Common myeloid progenitor, CD34-positive (primary cell): ENCODE measurements at regions not wholly inside any gene's neighbourhood (a gene's known extent, or its start where the extent isn't known, plus 50 kb on each side); places are given as distances from the start of the nearest gene placed in this dataset.

Experiments
- CTCF ChIA-PET: fragments of 350-600 bp; sonication (Branson Sonifier 250); formaldehyde crosslinking; loops from one replicate; lab custom pipeline; 2021; ENCODE audit warnings: antibody characterized with exemption; lab: Charles Lee
- POLR2A ChIA-PET: fragments of 350-600 bp; sonication (Branson Sonifier 250); formaldehyde crosslinking; loops from one replicate; lab custom pipeline; 2021; ENCODE audit warnings: antibody characterized with exemption; lab: Charles Lee
- DNase-seq, 3 donors: peaks; one replicate each; pipeline versions ENCODE4 v3.0.0 to v3.0.0-alpha.2; 2013
- H3K27ac ChIP-seq, 2 experiments: 1 replicate in 1 of 2; 2 replicates in 1 of 2; pipeline ENCODE4 v1.7.0; 2013; ENCODE audit warnings: inconsistent platforms in 2 of 2, low read length in 2 of 2, mild to moderate bottlenecking in 2 of 2, low read depth in 1 of 2, moderate library complexity in 1 of 2; ENCODE audit not compliant: severe bottlenecking in 2 of 2, insufficient read depth in 1 of 2, poor library complexity in 1 of 2
- H3K27me3 ChIP-seq, 5 experiments: replicated peaks in 2 of 5; 1 replicate in 3 of 5; 2 replicates in 2 of 5; pipeline versions ENCODE4 v1.6.1 to v1.7.0; 2013; ENCODE audit warnings: low read length in 4 of 5, mild to moderate bottlenecking in 2 of 5, moderate library complexity in 2 of 5, inconsistent platforms in 1 of 5; ENCODE audit not compliant: insufficient read depth in 5 of 5, control insufficient read depth in 4 of 5
- H3K36me3 ChIP-seq, 4 experiments: 1 replicate in 2 of 4; 2 replicates in 2 of 4; pipeline versions ENCODE4 v1.6.1 to v1.7.0; 2013; ENCODE audit warnings: low read length in 3 of 4, control low read depth in 1 of 4, mild to moderate bottlenecking in 1 of 4; ENCODE audit not compliant: control insufficient read depth in 4 of 4, insufficient read depth in 4 of 4
- H3K4me1 ChIP-seq, 4 experiments: 1 replicate in 3 of 4; 2 replicates in 1 of 4; pipeline versions ENCODE4 v1.6.1 to v1.7.1; 2013; ENCODE audit warnings: low read length in 3 of 4, mild to moderate bottlenecking in 3 of 4, control low read depth in 1 of 4, inconsistent platforms in 1 of 4, moderate library complexity in 1 of 4; ENCODE audit not compliant: control insufficient read depth in 4 of 4, insufficient read depth in 4 of 4; ENCODE audit errors: control extremely low read depth in 1 of 4
- H3K4me3 ChIP-seq, 7 experiments: 1 replicate in 4 of 7; 2 replicates in 3 of 7; pipeline versions ENCODE4 v1.5.1 to v1.7.0; 2013; ENCODE audit warnings: mild to moderate bottlenecking in 7 of 7, low read length in 6 of 7, moderate library complexity in 6 of 7, inconsistent platforms in 2 of 7, low read depth in 2 of 7, control low read depth in 1 of 7; ENCODE audit not compliant: insufficient read depth in 4 of 7, control insufficient read depth in 1 of 7; ENCODE audit errors: extremely low read depth in 1 of 7
- H3K9me3 ChIP-seq, 5 experiments: 1 replicate in 4 of 5; 2 replicates in 1 of 5; pipeline versions ENCODE4 v1.6.1 to v1.7.1; 2013; ENCODE audit warnings: low read length in 4 of 5, mild to moderate bottlenecking in 2 of 5, inconsistent platforms in 1 of 5, low read depth in 1 of 5, moderate library complexity in 1 of 5; ENCODE audit not compliant: control insufficient read depth in 4 of 5, insufficient read depth in 2 of 5; ENCODE audit errors: control extremely low read depth in 1 of 5
- WGBS: methylation state at CpG from one replicate; pipeline ENCODE4 v1.1.5; 2013; ENCODE audit not compliant: insufficient coverage; 5-methylcytosine and 5-hydroxymethylcytosine counted together

DNA sequence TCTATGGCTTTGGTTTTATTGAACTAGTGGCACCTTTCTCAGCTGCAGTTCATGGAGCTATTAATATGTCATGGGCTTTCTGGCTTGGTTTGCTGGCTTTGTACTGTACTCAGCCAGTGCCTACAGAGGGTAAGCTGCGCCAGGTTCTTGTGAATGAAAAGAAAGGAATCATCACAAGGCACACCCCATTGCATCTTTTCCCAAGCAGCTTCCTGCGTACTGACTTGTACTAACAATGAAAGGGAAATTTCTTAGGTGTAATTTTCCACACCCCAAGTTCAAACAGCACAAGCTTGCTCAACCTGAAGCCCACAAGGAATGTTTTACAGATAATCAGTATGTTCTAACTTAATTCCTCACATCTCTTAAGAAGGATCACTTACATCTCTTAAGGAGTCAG, 78.0 kb upstream of the TNFSF18 start:
- H3K4me3 ChIP-seq = no peak overlapping the region
- H3K36me3 ChIP-seq = no peaks in the 10 kb centered on the region
- no peak overlapping the region for H3K27ac ChIP-seq
- H3K4me1 ChIP-seq = no peaks in the 10 kb centered on the region
- H3K9me3 ChIP-seq = no peaks in the 10 kb centered on the region
- CTCF ChIA-PET = no interaction called here
- no peak for DNase-seq
- no peaks in the 10 kb centered on the region for H3K27me3 ChIP-seq
- 100% methylated on average over 1 of the region's 2 CpGs for WGBS
- POLR2A ChIA-PET = no interaction called here

DNA sequence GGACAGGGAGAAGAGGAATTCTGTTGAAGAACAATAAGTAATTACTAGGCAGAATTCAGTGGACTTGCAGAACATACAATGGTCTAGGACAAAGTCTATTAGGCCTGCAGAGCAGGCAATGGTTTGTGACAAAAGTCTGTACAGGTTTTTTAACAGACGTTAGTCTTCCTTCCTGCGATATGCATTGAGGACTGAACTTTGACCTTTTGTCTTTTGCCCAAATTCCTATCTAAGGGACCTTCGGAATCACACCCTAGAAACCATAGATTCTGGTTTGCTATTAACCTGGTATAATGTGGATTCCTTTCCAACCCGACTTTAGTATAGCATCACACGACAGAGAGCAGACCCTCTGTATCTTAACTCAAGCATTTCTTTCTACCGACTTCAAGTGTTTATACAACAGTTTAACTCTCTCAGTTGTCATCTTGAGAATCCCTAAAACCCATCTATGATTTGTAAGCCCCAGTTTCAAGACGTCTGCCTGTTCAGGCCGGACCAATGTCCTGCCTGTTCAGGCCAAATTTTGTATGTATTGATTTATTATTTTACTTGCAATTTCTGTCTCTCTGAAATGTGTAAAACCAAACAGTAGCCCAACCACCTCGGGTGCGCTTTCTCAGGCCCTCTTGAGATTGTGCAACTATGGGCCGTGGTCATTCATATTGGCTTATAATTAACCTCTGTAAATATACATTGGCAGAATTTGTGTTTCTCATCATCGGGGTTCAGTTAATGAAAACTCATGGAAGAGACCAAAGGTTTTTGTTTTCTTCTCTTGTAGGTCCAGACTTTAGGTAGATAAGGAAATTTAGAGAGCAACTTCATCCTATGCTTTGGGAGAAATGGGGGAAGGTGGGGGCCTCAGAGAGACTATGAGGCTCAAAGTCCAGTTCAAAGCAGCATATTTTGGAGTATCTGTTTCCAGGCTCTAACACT, 76.9 kb upstream of the TNFSF18 start:
- no peak overlapping the region for H3K27ac ChIP-seq
- H3K27me3 ChIP-seq = no peaks in the 10 kb centered on the region
- no peaks in the 10 kb centered on the region for H3K9me3 ChIP-seq
- H3K4me1 ChIP-seq = peaks cover 0 to 8% (median 7%) of the 10 kb centered on the region in 4 experiments
- 100% methylated on average over 8 of the region's 12 CpGs for WGBS
- no peaks in the 10 kb centered on the region for H3K36me3 ChIP-seq
- H3K4me3 ChIP-seq = no peak overlapping the region
- DNase-seq = no peak
- ChIA-PET POLR2A (no interaction called here), CTCF (no interaction called here)

DNA sequence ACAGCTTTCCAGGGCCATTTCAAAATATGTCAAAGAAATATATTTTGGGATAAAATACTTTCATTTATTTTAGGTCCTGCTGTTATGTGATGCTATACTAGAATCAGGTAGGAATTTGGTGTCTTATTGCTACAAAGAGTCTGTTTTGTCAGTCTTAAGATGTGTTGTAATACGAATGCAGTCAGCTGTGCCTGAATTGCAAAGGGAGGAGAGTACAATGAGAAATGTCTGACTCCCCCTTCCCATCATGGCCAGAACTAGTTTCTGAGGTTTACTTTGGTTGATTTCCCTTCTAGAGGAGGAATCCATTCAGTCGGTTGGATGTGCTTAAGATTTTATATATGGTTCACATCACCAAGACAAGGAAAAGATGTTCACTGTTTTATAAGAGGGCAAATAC, 75.7 kb upstream of the TNFSF18 start:
- ChIA-PET CTCF (no interaction called here), POLR2A (interaction anchor here (0.6 kb wide), 1 partner anchor 13 kb away, joined by 3 read pairs; no protein-coding TSS in a partner anchor)
- Histone ChIP-seq H3K27me3 (no peaks in the 10 kb centered on the region), H3K9me3 (no peaks in the 10 kb centered on the region), H3K4me3 (no peak overlapping the region), H3K27ac (no peak overlapping the region), H3K4me1 (peaks cover 0 to 14% (median 8%) of the 10 kb centered on the region in 4 experiments), H3K36me3 (no peaks in the 10 kb centered on the region)
- WGBS = no CpG with 5 or more reads among the region's 2 CpGs
- DNase-seq = no peak

DNA sequence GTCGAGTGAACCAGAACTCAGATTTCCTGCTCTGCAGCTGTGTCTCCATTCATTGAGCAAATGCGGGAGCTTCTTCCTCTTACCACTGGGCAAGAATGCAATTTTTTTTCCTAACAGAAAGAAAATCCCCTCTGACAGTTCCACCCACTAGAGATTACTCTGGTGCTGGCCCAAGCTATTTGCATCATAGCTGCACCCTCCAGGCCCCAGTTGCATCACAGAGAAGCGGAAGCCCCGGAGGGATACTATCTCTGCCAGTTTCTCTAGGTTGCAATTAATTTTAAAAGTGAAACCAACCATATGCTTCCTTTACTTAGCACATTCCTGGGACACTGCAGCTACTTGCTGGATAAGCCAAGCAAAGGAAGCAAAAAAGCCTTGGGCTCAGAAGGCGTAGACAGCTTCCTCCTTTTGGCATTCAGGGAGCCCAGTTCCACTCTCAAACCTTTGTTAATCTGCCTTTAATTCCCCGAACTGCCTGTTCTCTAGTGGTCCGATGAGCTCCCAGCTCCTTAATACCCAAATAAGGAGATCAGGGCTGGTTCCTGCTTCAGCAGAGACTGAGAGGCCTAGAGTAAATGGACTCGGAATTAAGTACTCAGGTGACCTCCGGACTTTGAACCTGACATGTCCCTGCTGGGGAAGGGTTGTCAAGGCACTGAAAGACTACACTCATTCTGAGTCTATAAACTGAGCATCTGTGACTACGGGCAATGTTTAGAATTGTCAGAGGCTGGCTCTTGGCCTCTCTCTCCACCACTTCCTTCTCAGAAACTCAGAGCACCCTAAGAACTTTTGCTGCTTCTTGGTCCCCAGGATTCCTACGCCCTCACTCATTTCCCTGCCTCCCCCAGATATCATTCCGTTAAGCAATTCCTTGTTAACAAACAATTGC, 72.5 kb upstream of the TNFSF18 start:
- H3K9me3 ChIP-seq = peaks cover 0 to 2% (median 0%) of the 10 kb centered on the region in 5 experiments
- H3K27me3 ChIP-seq = no peaks in the 10 kb centered on the region
- peak overlapping the region in 3 of 7 experiments; percentile 38 to 70 (median 41) for H3K4me3 ChIP-seq
- peak; percentile 39 to 85 (median 75) for DNase-seq
- H3K36me3 ChIP-seq = no peaks in the 10 kb centered on the region
- H3K27ac ChIP-seq = peak overlapping the region; percentile 15 to 28
- H3K4me1 ChIP-seq = peaks cover 0 to 14% (median 8%) of the 10 kb centered on the region in 4 experiments
- CTCF ChIA-PET = interaction anchor here (0.7 to 1.0 kb wide), 3 partner anchors 9 to 297 kb away, joined by 3 read pairs; no protein-coding TSS in a partner anchor
- POLR2A ChIA-PET = interaction anchor here (0.6 kb wide), 1 partner anchor 377 kb away, joined by 3 read pairs; no protein-coding TSS in a partner anchor
- WGBS = 43% methylated on average over 11 of the region's 12 CpGs

DNA sequence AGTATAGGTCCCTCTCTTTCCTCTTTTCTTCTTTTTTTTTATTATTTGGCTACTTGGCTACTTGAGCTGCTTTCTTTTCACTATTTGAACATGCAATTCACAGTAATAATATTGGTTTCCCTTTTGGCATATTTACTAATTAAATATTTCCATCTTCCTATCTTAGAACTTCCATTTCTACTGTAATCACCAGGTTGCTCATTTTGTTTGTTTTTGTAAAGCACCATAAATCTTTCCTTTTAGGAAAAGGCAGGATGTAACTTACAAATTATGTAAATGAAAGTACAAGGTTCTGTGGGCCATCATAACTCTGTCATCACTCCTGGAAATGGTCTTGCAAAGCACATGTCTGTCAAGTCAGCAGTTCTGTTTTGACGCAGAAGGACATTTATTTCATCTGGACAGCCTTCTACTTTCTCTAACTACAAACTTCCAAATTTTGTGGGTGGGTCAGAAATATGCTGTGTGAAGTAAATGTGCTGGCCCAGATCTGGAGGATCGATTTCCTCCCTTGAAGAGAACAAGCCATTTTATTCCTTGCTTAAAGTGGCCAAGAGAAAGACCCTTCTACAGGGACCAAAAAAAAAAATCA, 71.7 kb upstream of the TNFSF18 start:
- 83% methylated on average over 1 of the region's 2 CpGs for WGBS
- ChIA-PET POLR2A (interaction anchor here (0.6 kb wide), 1 partner anchor 376 kb away, joined by 3 read pairs; no protein-coding TSS in a partner anchor), CTCF (interaction anchor here (0.8 to 1.0 kb wide), 2 partner anchors 9 to 296 kb away, joined by 3 read pairs; no protein-coding TSS in a partner anchor)
- Histone ChIP-seq H3K36me3 (no peaks in the 10 kb centered on the region), H3K27ac (no peak overlapping the region), H3K27me3 (no peaks in the 10 kb centered on the region), H3K4me1 (peaks cover 0 to 14% (median 8%) of the 10 kb centered on the region in 4 experiments), H3K9me3 (peaks cover 0 to 2% (median 0%) of the 10 kb centered on the region in 5 experiments), H3K4me3 (peak overlapping the region in 2 of 7 experiments; percentile 41 to 70)
- DNase-seq = no peak

DNA sequence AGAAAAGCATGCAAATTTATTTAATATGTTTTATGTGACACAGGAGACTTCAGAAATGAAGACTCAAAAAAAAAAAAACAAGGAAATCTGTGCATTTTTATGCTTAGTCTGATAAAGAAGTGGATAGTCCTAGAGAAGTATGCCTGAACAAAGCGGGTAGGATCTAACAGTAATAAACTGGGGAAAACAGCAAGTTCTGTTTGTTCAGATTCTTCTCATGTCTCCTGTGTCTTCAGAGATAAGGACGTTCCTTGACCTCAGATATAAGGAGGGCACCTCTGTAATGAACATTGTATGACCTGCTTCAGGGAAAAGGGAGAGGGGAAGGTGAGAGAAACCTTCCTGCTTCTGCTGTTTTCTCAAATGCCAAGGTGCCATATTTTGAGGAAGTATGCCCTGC, 67.7 kb upstream of the TNFSF18 start:
- ChIA-PET CTCF (no interaction called here), POLR2A (no interaction called here)
- no peak overlapping the region for H3K4me3 ChIP-seq
- no peaks in the 10 kb centered on the region for H3K27me3 ChIP-seq
- DNase-seq = no peak
- H3K36me3 ChIP-seq = no peaks in the 10 kb centered on the region
- 83% methylated on average over 2 of the region's 2 CpGs for WGBS
- H3K27ac ChIP-seq = no peak overlapping the region
- H3K4me1 ChIP-seq = peaks cover 0 to 13% (median 8%) of the 10 kb centered on the region in 4 experiments
- peaks cover 0 to 2% (median 0%) of the 10 kb centered on the region in 5 experiments for H3K9me3 ChIP-seq
